ENCODE measurements at regions not wholly inside any gene's neighbourhood (a gene's known extent, or its start where the extent isn't known, plus 50 kb on each side); places are given as distances from the start of the nearest gene placed in this dataset.

- Histone ChIP-seq H3K4me3 (no peak overlapping the region), H3K27ac (no peak overlapping the region), H3K36me3 (no peaks in the 10 kb centered on the region), H3K27me3 (no peaks in the 10 kb centered on the region), H3K9me3 (no peaks in the 10 kb centered on the region), H3K4me1 (no peaks in the 10 kb centered on the region)
- in situ Hi-C loops (cut with MboI; ENCODE audit: low pct_ligation_motif_present in 1 of 4, low pct_unique_long_range_greater_than_20kb in 1 of 4, low sequenced_read_pairs in 3 of 4), result no loop called here
- TF ChIP-seq POLR2A (IDR thresholded peaks at IDR 0.05) (no peak), EP300 (IDR thresholded peaks at IDR 0.05; ENCODE audit: low read depth) (no peak), CTCF (IDR thresholded peaks at IDR 0.05) (no peak), POLR2AphosphoS5 (IDR thresholded peaks at IDR 0.05) (no peak)
- intact Hi-C loops (cut with DNase I; ENCODE audit: low total_unique reads), result no loop called here
- DNase-seq, result no peak
- WGBS, 2 donors (ENCODE audit: low coverage in 1 of 2), result 41 to 42% methylated on average over 2 of the region's 2 CpGs
These were observed 95.2 kb upstream of the PTER start for GRCh38 chr10:16341637-16342036.

GRCh38 chr10:16348891-16349290, 87.9 kb upstream of the PTER start:
- no peak for TF ChIP-seq EP300 (IDR thresholded peaks at IDR 0.05; ENCODE audit: low read depth)
- TF ChIP-seq POLR2A (IDR thresholded peaks at IDR 0.05), result no peak
- no peak for TF ChIP-seq CTCF (IDR thresholded peaks at IDR 0.05)
- no peak overlapping the region for H3K27ac ChIP-seq
- 67 to 74% methylated on average over 3 to 4 of the region's 4 CpGs for WGBS, 2 donors (ENCODE audit: low coverage in 1 of 2)
- no peak for DNase-seq
- no peaks in the 10 kb centered on the region for H3K36me3 ChIP-seq
- in situ Hi-C loops (cut with MboI; ENCODE audit: low pct_ligation_motif_present in 1 of 4, low pct_unique_long_range_greater_than_20kb in 1 of 4, low sequenced_read_pairs in 3 of 4) (no loop called here), intact Hi-C loops (cut with DNase I; ENCODE audit: low total_unique reads) (no loop called here)
- H3K9me3 ChIP-seq, result no peaks in the 10 kb centered on the region
- H3K4me1 ChIP-seq, result no peaks in the 10 kb centered on the region
- H3K4me3 ChIP-seq, result no peak overlapping the region
- H3K27me3 ChIP-seq, result no peaks in the 10 kb centered on the region

- no peaks in the 10 kb centered on the region for H3K4me1 ChIP-seq
- in situ Hi-C loops (cut with MboI; ENCODE audit: low pct_ligation_motif_present in 1 of 4, low pct_unique_long_range_greater_than_20kb in 1 of 4, low sequenced_read_pairs in 3 of 4) (no loop called here), intact Hi-C loops (cut with DNase I; ENCODE audit: low total_unique reads) (no loop called here)
- 88 to 91% methylated on average over 3 to 5 of the region's 5 CpGs for WGBS, 2 donors (ENCODE audit: low coverage in 1 of 2)
- H3K27me3 ChIP-seq, result no peaks in the 10 kb centered on the region
- H3K4me3 ChIP-seq, result no peak overlapping the region
- no peak for DNase-seq
- no peaks in the 10 kb centered on the region for H3K36me3 ChIP-seq
- TF ChIP-seq POLR2AphosphoS5 (IDR thresholded peaks at IDR 0.05), result no peak
- TF ChIP-seq CTCF (IDR thresholded peaks at IDR 0.05), result no peak
- no peak for TF ChIP-seq EP300 (IDR thresholded peaks at IDR 0.05; ENCODE audit: low read depth)
- no peak for TF ChIP-seq POLR2A (IDR thresholded peaks at IDR 0.05)
- no peak overlapping the region for H3K27ac ChIP-seq
- no peaks in the 10 kb centered on the region for H3K9me3 ChIP-seq
These were observed 84.7 kb upstream of the PTER start for GRCh38 chr10:16352146-16352545.

GRCh38 chr10:16360001-16360400, 76.8 kb upstream of the PTER start:
- no peaks in the 10 kb centered on the region for H3K9me3 ChIP-seq
- H3K27me3 ChIP-seq, result no peaks in the 10 kb centered on the region
- intact Hi-C loops (cut with DNase I; ENCODE audit: low total_unique reads), result no loop called here
- H3K4me1 ChIP-seq, result no peaks in the 10 kb centered on the region
- in situ Hi-C loops (cut with MboI; ENCODE audit: low pct_ligation_motif_present in 1 of 4, low pct_unique_long_range_greater_than_20kb in 1 of 4, low sequenced_read_pairs in 3 of 4), result no loop called here
- H3K36me3 ChIP-seq, result no peaks in the 10 kb centered on the region
- H3K27ac ChIP-seq, result no peak overlapping the region
- DNase-seq, result no peak
- no peak overlapping the region for H3K4me3 ChIP-seq
- WGBS, 2 donors (ENCODE audit: low coverage in 1 of 2), result 55 to 81% methylated on average over 1 to 3 of the region's 3 CpGs
- TF ChIP-seq POLR2A (IDR thresholded peaks at IDR 0.05), result no peak
- TF ChIP-seq CTCF (IDR thresholded peaks at IDR 0.05), result no peak
- no peak for TF ChIP-seq POLR2AphosphoS5 (IDR thresholded peaks at IDR 0.05)
- TF ChIP-seq EP300 (IDR thresholded peaks at IDR 0.05; ENCODE audit: low read depth), result no peak
